BJ (cell line): ENCODE measurements at regions not wholly inside any gene's neighbourhood (a gene's known extent, or its start where the extent isn't known, plus 50 kb on each side); places are given as distances from the start of the nearest gene placed in this dataset.

ENCODE experiments used
- CTCF ChIA-PET: fragments of 350-600 bp; formaldehyde crosslinking; extraction: SDS; loops from one replicate; lab custom pipeline; 2021; ENCODE audit warnings: antibody characterized with exemption, inconsistent platforms; lab: Yijun Ruan, JAX
- POLR2A ChIA-PET: fragments of 300-600 bp; sonication (Branson Sonifier 250); formaldehyde crosslinking; extraction: SDS; loops from one replicate; lab custom pipeline; 2021; ENCODE audit warnings: antibody characterized with exemption; lab: Charles Lee
- DNase-seq: peaks from one replicate; pipeline ENCODE4 v3.0.0-alpha.2; 2011; ENCODE audit warnings: low read depth
- H3K27me3 ChIP-seq: 2 replicates; pipeline ENCODE4 v1.6.0; 2011; ENCODE audit warnings: low read length; ENCODE audit not compliant: control insufficient read depth, insufficient read depth
- H3K36me3 ChIP-seq: 2 replicates; pipeline ENCODE4 v1.5.1; 2011; ENCODE audit warnings: low read length; ENCODE audit not compliant: control insufficient read depth, insufficient read depth
- H3K4me3 ChIP-seq: 2 replicates; pipeline ENCODE4 v1.5.1; 2011; ENCODE audit warnings: low read depth, mild to moderate bottlenecking, control low read depth, low read length
- CTCF ChIP-seq: IDR thresholded peaks from 2 replicates; pipeline ENCODE4 v1.5.1; 2011; ENCODE audit warnings: low read depth, mild to moderate bottlenecking, control low read depth, inconsistent platforms, low read length, moderate library complexity; ENCODE audit not compliant: insufficient read depth

DNA sequence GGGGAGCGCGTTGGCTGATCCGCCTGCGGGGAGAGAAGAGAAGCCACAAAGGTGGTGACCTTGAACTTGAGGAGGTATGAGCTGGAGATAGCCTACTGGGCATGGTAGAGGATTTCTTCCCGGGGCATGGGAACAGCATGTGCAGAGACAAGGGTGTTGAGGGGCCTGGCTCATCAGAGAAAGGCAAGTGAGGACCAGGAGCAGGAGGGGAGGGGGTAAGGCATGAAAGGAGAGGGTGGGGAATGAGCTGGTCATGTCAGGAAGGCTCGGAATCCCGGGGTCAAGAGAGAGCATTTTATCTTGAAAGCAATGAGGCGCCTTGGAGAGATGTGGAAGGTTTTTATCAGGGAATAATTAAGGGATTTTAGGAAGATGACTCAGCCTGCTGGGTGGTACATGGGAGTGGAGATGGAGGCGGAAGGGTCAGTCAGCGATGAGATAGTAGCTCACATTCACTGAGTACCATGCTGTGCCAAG lies 121.1 kb downstream of the LHX2 start:
- CTCF ChIA-PET = interaction anchor here (1.1 to 1.6 kb wide), 3 partner anchors 9 to 195 kb away, joined by 3 to 4 read pairs (median 4); no protein-coding TSS in a partner anchor
- Histone ChIP-seq H3K36me3 (no peaks in the 10 kb centered on the region), H3K27me3 (no peaks in the 10 kb centered on the region), H3K4me3 (no peak overlapping the region)
- TF ChIP-seq CTCF = no peak
- POLR2A ChIA-PET = no interaction called here
- no peak for DNase-seq

GRCh38 chr9:124133727-124134126 lies 122.2 kb downstream of the LHX2 start:
- POLR2A ChIA-PET = no interaction called here
- H3K27me3 ChIP-seq = no peaks in the 10 kb centered on the region
- H3K36me3 ChIP-seq = no peaks in the 10 kb centered on the region
- CTCF ChIA-PET = interaction anchor here (1.1 kb wide), 1 partner anchor 186 kb away, joined by 4 read pairs; no protein-coding TSS in a partner anchor
- H3K4me3 ChIP-seq = no peak overlapping the region
- peak; percentile 22; the same call in 1 of the 2 replicates for TF ChIP-seq CTCF
- DNase-seq = no peak

GRCh38 chr9:124134526-124134925 lies 123.0 kb downstream of the LHX2 start:
- CTCF ChIA-PET = no interaction called here
- H3K4me3 ChIP-seq = no peak overlapping the region
- POLR2A ChIA-PET = no interaction called here
- no peak for DNase-seq
- H3K36me3 ChIP-seq = no peaks in the 10 kb centered on the region
- H3K27me3 ChIP-seq = no peaks in the 10 kb centered on the region
- TF ChIP-seq CTCF = no peak

DNA sequence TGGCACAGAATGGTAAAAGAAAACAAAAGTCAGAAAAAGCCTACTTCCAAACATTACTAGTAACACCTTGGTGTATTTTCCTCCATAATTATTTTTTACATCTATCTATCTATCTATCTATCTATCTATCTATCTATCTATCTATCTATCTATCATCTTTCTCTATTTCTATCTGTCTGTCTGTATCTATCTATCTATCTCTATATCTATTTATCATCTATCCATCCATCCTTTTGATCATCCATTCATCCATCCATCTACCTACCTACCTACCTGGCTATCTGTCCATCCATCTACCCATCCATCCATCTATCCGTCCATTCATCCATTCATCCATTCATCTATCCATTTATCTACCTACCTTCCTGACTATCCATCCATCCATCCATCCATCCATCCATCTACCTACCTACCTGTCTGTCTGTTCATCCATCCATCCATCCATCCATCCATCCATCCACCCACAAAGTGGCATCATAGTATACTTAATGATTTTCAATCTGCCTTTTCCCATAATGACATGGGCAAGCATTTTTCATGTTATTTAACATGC lies 121.9 kb upstream of the NEK6 start:
- Histone ChIP-seq H3K27me3 (no peaks in the 10 kb centered on the region), H3K4me3 (no peak overlapping the region), H3K36me3 (no peaks in the 10 kb centered on the region)
- ChIA-PET CTCF (interaction anchor here (1.9 to 2.0 kb wide), 2 partner anchors 9 to 185 kb away, joined by 5 to 9 read pairs; no protein-coding TSS in a partner anchor), POLR2A (no interaction called here)
- no peak for DNase-seq
- TF ChIP-seq CTCF = no peak

DNA sequence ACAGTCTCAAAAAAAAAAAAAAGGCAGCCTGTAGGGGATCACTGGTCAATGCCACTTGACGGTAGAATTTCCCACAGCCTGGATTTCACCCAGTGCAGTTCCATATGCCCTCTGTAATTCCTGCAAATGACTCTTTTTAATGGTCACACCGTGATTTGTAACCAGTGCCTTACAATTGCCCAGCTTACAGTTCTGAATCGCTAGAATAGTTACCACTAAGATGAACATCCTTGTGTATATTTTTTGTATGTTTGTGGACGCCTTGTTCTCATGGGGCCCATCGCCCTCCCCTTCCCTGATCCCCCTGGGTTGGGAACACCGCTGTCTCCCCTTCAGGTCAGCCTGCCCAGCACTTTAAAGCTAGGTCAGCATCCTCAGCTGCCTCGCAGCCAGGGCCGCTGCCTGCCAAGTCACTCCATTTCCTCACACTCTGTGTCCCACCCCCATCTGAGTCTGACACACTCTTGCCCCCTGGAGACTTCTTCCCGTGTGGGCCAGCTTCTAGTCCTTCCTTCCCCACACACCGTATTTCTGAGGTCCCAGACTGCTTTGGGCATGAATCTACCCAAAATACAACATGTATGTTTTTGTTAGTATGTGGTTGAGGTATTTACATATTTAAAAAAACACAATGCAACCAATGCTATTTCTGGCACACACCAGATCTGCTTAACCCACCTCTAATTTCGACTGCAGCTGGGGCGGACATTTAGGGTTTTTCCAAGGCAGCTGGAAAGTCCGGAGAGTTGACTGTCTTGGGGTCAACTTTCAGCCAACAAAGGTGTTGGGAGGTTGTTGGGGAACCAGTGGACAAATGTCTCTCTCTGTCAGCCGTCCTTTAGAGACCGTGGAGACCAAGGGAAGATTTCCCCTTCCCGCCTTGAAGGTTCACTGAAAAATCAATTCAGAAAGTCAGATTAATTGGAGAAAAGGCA lies 120.5 kb upstream of the NEK6 start:
- CTCF ChIA-PET = interaction anchor here (1.9 to 2.0 kb wide), 2 partner anchors 10 to 183 kb away, joined by 5 to 9 read pairs; no protein-coding TSS in a partner anchor
- DNase-seq = no peak
- TF ChIP-seq CTCF = no peak
- Histone ChIP-seq H3K36me3 (no peaks in the 10 kb centered on the region), H3K4me3 (no peak overlapping the region), H3K27me3 (no peaks in the 10 kb centered on the region)
- POLR2A ChIA-PET = no interaction called here
